T-helper 1 cell treated with Interleukin-12 subunit alpha and Interleukin-12 subunit beta and Interleukin-4 antibody, amounts not matched to agents 30 μg/mL and 1 μg/mL, for 36 hours (primary cell): ENCODE measurements at regions not wholly inside any gene's neighbourhood (a gene's known extent, or its start where the extent isn't known, plus 50 kb on each side); places are given as distances from the start of the nearest gene placed in this dataset.

Source experiments
- H3K27ac Mint-ChIP-seq: one replicate; pipeline ENCODE4 v1.8.0; 2021; ENCODE audit warnings: mild to moderate bottlenecking, mixed read lengths
- H3K27me3 Mint-ChIP-seq: one replicate; pipeline ENCODE4 v1.8.0; 2021; ENCODE audit warnings: low read depth, mixed read lengths
- H3K36me3 Mint-ChIP-seq: one replicate; pipeline ENCODE4 v1.8.0; 2021; ENCODE audit warnings: low read depth, mixed read lengths
- H3K4me1 Mint-ChIP-seq: one replicate; pipeline ENCODE4 v1.8.0; 2021; ENCODE audit warnings: low read depth, mixed read lengths
- H3K4me3 Mint-ChIP-seq: one replicate; pipeline ENCODE4 v1.8.0; 2021; ENCODE audit warnings: mild to moderate bottlenecking, moderate library complexity, mixed read lengths
- H3K9me3 Mint-ChIP-seq: one replicate; pipeline ENCODE4 v1.8.0; 2021; ENCODE audit warnings: mixed read lengths

DNA sequence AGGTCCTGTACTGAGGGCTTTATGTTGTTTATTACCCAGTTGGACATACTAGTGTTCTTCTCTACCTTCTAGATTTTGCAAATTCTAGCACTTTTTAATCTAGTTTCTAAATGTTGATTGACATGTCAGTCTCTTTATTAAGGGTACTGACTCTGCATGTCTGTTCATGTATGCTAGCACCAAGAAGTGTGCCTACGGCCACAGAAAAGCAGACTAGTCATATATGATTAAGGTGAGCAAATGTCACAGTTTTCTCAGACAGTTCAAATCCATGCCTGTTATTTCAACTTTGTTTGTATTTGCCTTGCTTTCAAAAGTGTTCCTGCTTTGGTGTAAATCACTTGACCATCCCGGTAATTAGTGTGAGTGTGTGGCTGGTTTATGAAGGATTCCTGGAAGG is 145.0 kb upstream of the DSEL start:
- Mint-ChIP-seq H3K4me3 (no peak overlapping the region), H3K27ac (no peak overlapping the region), H3K36me3 (no peaks in the 10 kb centered on the region), H3K9me3 (no peaks in the 10 kb centered on the region), H3K4me1 (no peaks in the 10 kb centered on the region), H3K27me3 (no peaks in the 10 kb centered on the region)

GRCh38 chr18:67654101-67654500 is 137.6 kb upstream of the DSEL start:
- Mint-ChIP-seq H3K27me3 (no peaks in the 10 kb centered on the region), H3K9me3 (no peaks in the 10 kb centered on the region), H3K4me1 (no peaks in the 10 kb centered on the region), H3K36me3 (no peaks in the 10 kb centered on the region), H3K27ac (no peak overlapping the region), H3K4me3 (no peak overlapping the region)

DNA sequence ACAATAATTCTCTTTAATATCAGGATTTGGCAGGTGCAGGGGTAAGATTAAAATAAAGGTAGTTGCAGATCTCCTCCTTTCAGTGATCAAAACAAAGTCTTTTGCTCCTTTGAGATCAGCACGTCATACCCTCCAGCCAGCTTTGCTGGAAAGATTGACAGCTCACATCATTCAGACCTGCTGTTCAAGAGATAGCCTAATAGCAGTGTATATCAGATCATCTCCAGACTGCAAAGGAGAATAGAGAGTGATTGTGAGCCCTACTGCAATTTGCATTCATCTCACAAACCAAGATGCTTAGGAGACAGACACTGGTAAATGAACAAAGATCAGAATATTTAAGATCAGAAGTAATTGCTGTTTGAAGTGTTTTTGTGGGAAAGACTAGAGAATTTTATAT is 135.8 kb upstream of the DSEL start:
- Mint-ChIP-seq H3K36me3 (no peaks in the 10 kb centered on the region), H3K27me3 (no peaks in the 10 kb centered on the region), H3K4me3 (no peak overlapping the region), H3K9me3 (no peaks in the 10 kb centered on the region), H3K27ac (no peak overlapping the region), H3K4me1 (no peaks in the 10 kb centered on the region)

DNA sequence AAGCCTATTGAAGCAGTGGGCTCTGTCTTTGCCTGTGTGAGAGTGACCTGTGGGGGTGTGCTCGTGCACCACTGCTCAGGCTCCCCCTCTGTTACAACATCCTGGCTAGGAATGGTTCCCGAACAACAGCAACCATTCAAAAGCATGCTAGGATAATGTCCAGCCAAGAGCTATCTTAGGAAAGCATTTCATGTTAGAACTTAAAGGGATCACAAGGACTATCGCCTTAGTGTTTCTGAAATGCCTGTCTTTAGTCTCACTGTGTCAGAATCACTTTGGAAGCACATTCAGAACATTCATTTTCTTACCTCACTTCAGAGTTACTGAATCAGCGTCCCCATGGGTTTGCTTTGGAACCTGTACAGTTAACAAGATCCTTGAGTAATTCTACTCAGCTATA is 134.9 kb upstream of the DSEL start:
- H3K4me1 Mint-ChIP-seq: no peaks in the 10 kb centered on the region
- no peaks in the 10 kb centered on the region for H3K27me3 Mint-ChIP-seq
- H3K4me3 Mint-ChIP-seq: no peak overlapping the region
- no peaks in the 10 kb centered on the region for H3K9me3 Mint-ChIP-seq
- H3K36me3 Mint-ChIP-seq: no peaks in the 10 kb centered on the region
- no peak overlapping the region for H3K27ac Mint-ChIP-seq

GRCh38 chr18:67650686-67651385 is 134.3 kb upstream of the DSEL start:
- H3K4me1 Mint-ChIP-seq: no peaks in the 10 kb centered on the region
- no peaks in the 10 kb centered on the region for H3K9me3 Mint-ChIP-seq
- no peak overlapping the region for H3K4me3 Mint-ChIP-seq

GRCh38 chr18:67646890-67647289 is 130.4 kb upstream of the DSEL start:
- Mint-ChIP-seq H3K36me3 (no peaks in the 10 kb centered on the region), H3K27me3 (no peaks in the 10 kb centered on the region), H3K27ac (no peak overlapping the region), H3K9me3 (no peaks in the 10 kb centered on the region), H3K4me3 (no peak overlapping the region), H3K4me1 (no peaks in the 10 kb centered on the region)

More at GRCh38 chr18:67650686-67651385, 134.3 kb upstream of the DSEL start:
- H3K27me3 Mint-ChIP-seq: no peaks in the 10 kb centered on the region
- H3K27ac Mint-ChIP-seq: no peak overlapping the region
- no peaks in the 10 kb centered on the region for H3K36me3 Mint-ChIP-seq

GRCh38 chr18:67644226-67644625 is 127.7 kb upstream of the DSEL start:
- H3K4me1 Mint-ChIP-seq: no peaks in the 10 kb centered on the region
- H3K4me3 Mint-ChIP-seq: no peak overlapping the region
- H3K9me3 Mint-ChIP-seq: no peaks in the 10 kb centered on the region
- H3K27ac Mint-ChIP-seq: no peak overlapping the region
- no peaks in the 10 kb centered on the region for H3K27me3 Mint-ChIP-seq
- no peaks in the 10 kb centered on the region for H3K36me3 Mint-ChIP-seq

GRCh38 chr18:67639872-67640271 is 123.4 kb upstream of the DSEL start:
- Mint-ChIP-seq H3K9me3 (no peaks in the 10 kb centered on the region), H3K27me3 (no peaks in the 10 kb centered on the region)

DNA sequence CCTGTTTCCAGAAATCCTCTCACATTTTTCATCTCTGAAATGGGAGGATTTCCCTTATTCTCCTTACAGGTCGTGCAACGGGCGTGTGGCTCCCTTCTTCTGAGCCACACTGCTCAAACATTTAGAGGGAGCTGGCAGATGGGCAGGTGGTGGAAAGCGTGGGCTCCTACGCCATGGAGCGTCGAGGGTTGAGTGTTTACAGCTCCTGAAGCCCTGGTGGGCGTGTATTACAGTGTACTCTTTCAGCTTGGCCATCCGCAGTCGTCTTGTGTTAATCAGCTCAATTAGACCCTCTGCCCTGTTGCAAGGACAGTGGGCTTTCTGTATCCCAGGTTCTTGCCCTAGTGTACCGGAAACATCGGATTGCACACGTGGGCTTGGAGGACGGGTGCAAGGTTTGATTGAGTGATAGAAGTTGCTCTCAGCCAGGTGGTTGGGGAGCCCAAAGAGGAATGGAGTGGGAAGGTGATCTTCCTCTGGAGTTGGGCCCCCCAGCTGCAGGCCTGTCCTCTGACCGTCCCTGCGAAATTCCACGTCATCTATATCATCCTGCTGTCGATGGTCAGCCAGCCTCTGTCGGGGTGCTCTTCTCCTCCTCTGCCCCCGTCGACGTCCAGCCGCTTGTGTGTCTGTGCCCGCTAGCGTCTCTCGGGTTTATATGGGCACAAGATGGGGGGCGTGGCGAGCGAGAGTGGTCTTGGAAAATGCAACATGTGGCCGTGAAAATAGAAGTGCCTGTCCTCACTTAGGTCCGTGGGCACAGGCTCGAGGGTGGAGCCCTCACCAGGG is 120.3 kb upstream of the DSEL start:
- no peaks in the 10 kb centered on the region for H3K9me3 Mint-ChIP-seq
- no peaks in the 10 kb centered on the region for H3K36me3 Mint-ChIP-seq
- no peaks in the 10 kb centered on the region for H3K4me1 Mint-ChIP-seq
- no peak overlapping the region for H3K4me3 Mint-ChIP-seq
- H3K27ac Mint-ChIP-seq: no peak overlapping the region
- no peaks in the 10 kb centered on the region for H3K27me3 Mint-ChIP-seq

More at GRCh38 chr18:67639872-67640271, 123.4 kb upstream of the DSEL start:
- H3K36me3 Mint-ChIP-seq: no peaks in the 10 kb centered on the region
- H3K27ac Mint-ChIP-seq: no peak overlapping the region
- H3K4me3 Mint-ChIP-seq: no peak overlapping the region
- no peaks in the 10 kb centered on the region for H3K4me1 Mint-ChIP-seq

- Mint-ChIP-seq H3K4me1 (no peaks in the 10 kb centered on the region), H3K4me3 (no peak overlapping the region), H3K9me3 (no peaks in the 10 kb centered on the region), H3K27me3 (no peaks in the 10 kb centered on the region), H3K36me3 (no peaks in the 10 kb centered on the region), H3K27ac (no peak overlapping the region)
Measured at GRCh38 chr18:67634631-67635338, 118.3 kb upstream of the DSEL start.

DNA sequence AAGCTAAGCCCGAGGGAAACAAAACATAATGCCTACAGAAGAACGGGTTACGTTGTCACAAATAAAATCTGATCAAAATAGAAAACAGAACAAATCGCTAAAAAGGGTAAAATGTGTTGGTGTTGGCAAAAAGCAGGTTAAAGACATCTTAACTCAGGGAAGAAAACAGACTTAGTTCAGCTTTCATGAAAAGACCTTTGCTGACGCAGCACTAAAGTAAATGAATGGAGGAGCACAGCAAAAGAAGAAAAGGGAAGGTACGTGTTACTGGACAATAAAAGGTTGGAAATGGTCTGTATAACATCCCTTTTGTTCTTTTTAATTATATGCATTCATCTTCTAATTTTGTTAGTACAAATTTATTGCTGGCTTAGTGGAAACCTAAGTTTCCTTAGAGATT is 117.4 kb upstream of the DSEL start:
- Mint-ChIP-seq H3K27me3 (no peaks in the 10 kb centered on the region), H3K4me3 (no peak overlapping the region), H3K4me1 (no peaks in the 10 kb centered on the region), H3K27ac (no peak overlapping the region), H3K9me3 (no peaks in the 10 kb centered on the region), H3K36me3 (no peaks in the 10 kb centered on the region)

DNA sequence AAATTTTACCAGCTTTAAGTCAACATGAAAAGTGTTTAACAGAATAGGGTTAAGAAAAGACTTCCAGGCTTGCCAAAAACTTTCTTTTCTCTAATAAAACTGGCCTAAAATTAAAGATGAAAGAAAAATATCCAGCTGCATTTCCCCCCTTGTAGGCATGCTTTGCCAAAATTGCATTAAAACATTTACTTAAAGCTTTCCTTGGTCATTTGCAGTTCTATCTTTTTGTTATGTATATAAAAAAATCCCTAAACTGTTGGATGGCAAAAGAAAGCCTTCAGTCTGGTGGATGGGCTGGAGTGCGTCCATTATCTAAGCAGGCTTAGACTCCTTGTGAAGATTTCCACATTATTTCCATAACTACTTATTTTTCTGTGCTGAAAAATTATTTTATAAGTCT is 105.4 kb upstream of the DSEL start:
- Mint-ChIP-seq H3K36me3 (no peaks in the 10 kb centered on the region), H3K27ac (no peak overlapping the region), H3K9me3 (no peaks in the 10 kb centered on the region), H3K4me3 (no peak overlapping the region), H3K27me3 (no peaks in the 10 kb centered on the region), H3K4me1 (no peaks in the 10 kb centered on the region)

DNA sequence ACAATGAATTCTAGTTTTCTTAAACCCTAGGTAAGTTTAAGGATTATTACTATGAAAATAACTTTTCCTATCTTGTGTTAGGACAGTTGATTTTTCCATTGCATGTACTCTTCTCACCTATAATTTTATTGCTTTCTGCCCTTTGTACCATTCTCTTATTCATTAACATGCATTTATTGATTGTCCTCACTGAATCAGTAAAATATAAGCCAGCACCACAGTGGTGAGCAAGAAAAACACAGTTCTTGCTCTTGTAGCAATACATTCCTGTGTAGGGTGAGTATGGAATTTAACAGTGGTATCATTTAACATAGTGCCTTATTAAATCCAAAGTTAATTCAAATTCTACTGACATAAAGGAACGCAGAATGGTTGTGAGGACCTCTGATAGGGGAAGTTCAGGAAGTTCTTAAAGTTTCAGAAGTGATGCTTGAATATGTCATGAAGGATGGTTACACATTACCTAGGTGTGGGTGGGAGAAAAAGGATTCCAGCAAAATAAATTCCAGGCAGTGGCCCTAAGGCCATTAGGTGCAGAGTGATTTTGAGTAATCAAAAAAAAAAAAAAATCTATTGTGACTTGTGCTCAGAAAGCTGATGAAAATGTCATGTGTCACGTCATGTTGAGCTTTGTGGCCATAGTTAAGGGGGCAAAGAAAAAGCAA is 104.7 kb upstream of the DSEL start:
- Mint-ChIP-seq H3K9me3 (no peaks in the 10 kb centered on the region), H3K36me3 (no peaks in the 10 kb centered on the region), H3K4me3 (no peak overlapping the region), H3K27ac (no peak overlapping the region), H3K27me3 (no peaks in the 10 kb centered on the region), H3K4me1 (no peaks in the 10 kb centered on the region)

- H3K4me3 Mint-ChIP-seq: no peak overlapping the region
- no peaks in the 10 kb centered on the region for H3K27me3 Mint-ChIP-seq
- no peak overlapping the region for H3K27ac Mint-ChIP-seq
- no peaks in the 10 kb centered on the region for H3K4me1 Mint-ChIP-seq
- H3K9me3 Mint-ChIP-seq: no peaks in the 10 kb centered on the region
- H3K36me3 Mint-ChIP-seq: no peaks in the 10 kb centered on the region
Measured at GRCh38 chr18:67618061-67618460, 101.5 kb upstream of the DSEL start.
